K562 (cell line): ENCODE measurements at regions not wholly inside any gene's neighbourhood (a gene's known extent, or its start where the extent isn't known, plus 50 kb on each side); places are given as distances from the start of the nearest gene placed in this dataset.

ENCODE experiments used
- HMBOX1 ChIP-seq: sonication (generic); IDR thresholded peaks from 2 replicates; pipeline ENCODE4 v1.6.1; 2016
- ILK ChIP-seq: fragments of 450-650 bp; IDR thresholded peaks from 2 replicates; pipeline ENCODE4 v1.6.1; 2016; ENCODE audit warnings: missing genetic modification characterization, low read depth, mild to moderate bottlenecking, missing compliant biosample characterization, moderate library complexity, borderline replicate concordance
- RREB1 ChIP-seq: fragments of 250-450 bp; sonication (Bioruptor Pico); IDR thresholded peaks from 2 replicates; pipeline ENCODE4 v1.4.0; 2020
- ZNF140 ChIP-seq: fragments of 250-450 bp; sonication (Bioruptor Pico); IDR thresholded peaks from 2 replicates; pipeline ENCODE4 v1.8.0; 2021; ENCODE audit warnings: moderate library complexity, mild to moderate bottlenecking, inconsistent platforms
- ZNF239 ChIP-seq: fragments of 250-450 bp; sonication (Bioruptor Pico); IDR thresholded peaks from 2 replicates; pipeline ENCODE4 v1.4.0; 2020; ENCODE audit warnings: mild to moderate bottlenecking

- TF ChIP-seq ZNF140 (CRISPR knock-in tag), result no peak
- no peak for TF ChIP-seq ZNF239 (CRISPR knock-in tag)
- no peak for TF ChIP-seq RREB1 (CRISPR knock-in tag)
- TF ChIP-seq ILK, result no peak
- no peak for TF ChIP-seq HMBOX1
These were observed 71.9 kb upstream of the TNS3 start (continued) for GRCh38 chr7:47653550-47654411.
